RWPE2 (cell line): ENCODE measurements at regions not wholly inside any gene's neighbourhood (a gene's known extent, or its start where the extent isn't known, plus 50 kb on each side); places are given as distances from the start of the nearest gene placed in this dataset.

ENCODE experiments used
- ATAC-seq: fragments of 200-7000 bp; cut with Tn5 transposase; 3 replicates; pipeline ENCODE4 v1.9.1; 2021; ENCODE audit warnings: low read depth
- DNase-seq: peaks from one replicate; pipeline ENCODE4 v3.0.0-alpha.2; 2020; ENCODE audit warnings: low spot score
- H3K27ac ChIP-seq: fragments of 450-650 bp; 2 replicates; pipeline ENCODE4 v1.5.1; 2017; ENCODE audit warnings: mild to moderate bottlenecking; ENCODE audit not compliant: poor library complexity, severe bottlenecking
- H3K27me3 ChIP-seq: fragments of 250-450 bp; sonication (Bioruptor Pico); 2 replicates; pipeline ENCODE4 v1.5.1; 2021; ENCODE audit warnings: mild to moderate bottlenecking, moderate library complexity; ENCODE audit not compliant: insufficient read depth, poor library complexity, severe bottlenecking
- H3K36me3 ChIP-seq: fragments of 250-450 bp; sonication (Bioruptor Pico); 2 replicates; pipeline ENCODE4 v1.5.1; 2020; ENCODE audit warnings: low read depth, mild to moderate bottlenecking, moderate library complexity
- H3K4me1 ChIP-seq: fragments of 250-450 bp; sonication (Bioruptor Pico); 2 replicates; pipeline ENCODE4 v1.5.1; 2021; ENCODE audit warnings: mild to moderate bottlenecking, moderate library complexity; ENCODE audit not compliant: insufficient read depth, poor library complexity, severe bottlenecking
- H3K4me3 ChIP-seq: fragments of 250-450 bp; sonication (Bioruptor Pico); 2 replicates; pipeline ENCODE4 v1.5.1; 2021; ENCODE audit warnings: mild to moderate bottlenecking, moderate library complexity; ENCODE audit not compliant: severe bottlenecking
- H3K9me3 ChIP-seq: fragments of 250-450 bp; sonication (Bioruptor Pico); 2 replicates; pipeline ENCODE4 v1.5.1; 2021; ENCODE audit warnings: mild to moderate bottlenecking, moderate library complexity; ENCODE audit not compliant: severe bottlenecking
- CTCF ChIP-seq: fragments of 450-650 bp; IDR thresholded peaks from one replicate; pipeline ENCODE4 v1.5.1; 2017; ENCODE audit warnings: mild to moderate bottlenecking, moderate library complexity; ENCODE audit not compliant: poor library complexity, severe bottlenecking

- TF ChIP-seq CTCF = no peak
- no peak for DNase-seq
- Histone ChIP-seq H3K9me3 (no peaks in the 10 kb centered on the region), H3K27me3 (no peaks in the 10 kb centered on the region), H3K4me3 (no peak overlapping the region), H3K36me3 (no peaks in the 10 kb centered on the region), H3K27ac (no peak overlapping the region), H3K4me1 (no peaks in the 10 kb centered on the region)
- no peak for ATAC-seq
Measured at GRCh38 chr9:120001536-120001935, 578.4 kb downstream of the CDK5RAP2 start.

- DNase-seq = no peak
Measured at GRCh38 chr9:119998614-119999013, 581.4 kb downstream of the CDK5RAP2 start.

GRCh38 chr9:119991797-119992196 lies 588.2 kb downstream of the CDK5RAP2 start:
- ATAC-seq (no peak), DNase-seq (no peak)
- Histone ChIP-seq H3K27me3 (no peaks in the 10 kb centered on the region), H3K27ac (no peak overlapping the region), H3K9me3 (no peaks in the 10 kb centered on the region), H3K4me3 (no peak overlapping the region), H3K4me1 (no peaks in the 10 kb centered on the region), H3K36me3 (no peaks in the 10 kb centered on the region)
- TF ChIP-seq CTCF = no peak

More at GRCh38 chr9:119998614-119999013, 581.4 kb downstream of the CDK5RAP2 start:
- Histone ChIP-seq H3K9me3 (no peaks in the 10 kb centered on the region), H3K36me3 (no peaks in the 10 kb centered on the region), H3K4me1 (no peaks in the 10 kb centered on the region), H3K4me3 (no peak overlapping the region), H3K27ac (no peak overlapping the region), H3K27me3 (no peaks in the 10 kb centered on the region)
- ATAC-seq = no peak
- TF ChIP-seq CTCF = no peak

- no peak for DNase-seq
- Histone ChIP-seq H3K27me3 (no peaks in the 10 kb centered on the region), H3K9me3 (no peaks in the 10 kb centered on the region), H3K27ac (no peak overlapping the region), H3K36me3 (no peaks in the 10 kb centered on the region), H3K4me3 (no peak overlapping the region), H3K4me1 (no peaks in the 10 kb centered on the region)
- ATAC-seq = no peak
- TF ChIP-seq CTCF = no peak
Measured at GRCh38 chr9:119986713-119987112, 593.3 kb downstream of the CDK5RAP2 start.

GRCh38 chr9:119986205-119986604 lies 593.8 kb downstream of the CDK5RAP2 start:
- Histone ChIP-seq H3K4me3 (no peak overlapping the region), H3K4me1 (no peaks in the 10 kb centered on the region), H3K27me3 (no peaks in the 10 kb centered on the region), H3K27ac (no peak overlapping the region), H3K9me3 (no peaks in the 10 kb centered on the region), H3K36me3 (no peaks in the 10 kb centered on the region)
- DNase-seq (no peak), ATAC-seq (no peak)
- no peak for TF ChIP-seq CTCF
